Stomach smooth muscle (tissue), 2 donors: ENCODE measurements at regions not wholly inside any gene's neighbourhood (a gene's known extent, or its start where the extent isn't known, plus 50 kb on each side); places are given as distances from the start of the nearest gene placed in this dataset.

ENCODE experiments used
- H3K27ac ChIP-seq: one replicate; pipeline ENCODE4 v1.7.0; 2013; ENCODE audit warnings: mild to moderate bottlenecking, low read length, inconsistent platforms
- H3K27me3 ChIP-seq, 2 donors: one replicate each; pipeline ENCODE4 v1.7.0; 2013; ENCODE audit warnings: low read length in 2 of 2; ENCODE audit not compliant: insufficient read depth in 2 of 2, control insufficient read depth in 1 of 2
- H3K36me3 ChIP-seq, 2 donors: one replicate each; pipeline ENCODE4 v1.7.0; 2013; ENCODE audit warnings: low read length in 2 of 2; ENCODE audit not compliant: control insufficient read depth in 2 of 2, insufficient read depth in 2 of 2
- H3K4me1 ChIP-seq: one replicate; pipeline ENCODE4 v1.7.0; 2013; ENCODE audit warnings: low read length; ENCODE audit not compliant: control insufficient read depth, insufficient read depth
- H3K4me3 ChIP-seq, 2 donors: one replicate each; pipeline ENCODE4 v1.7.0; 2013; ENCODE audit warnings: low read length in 2 of 2
- H3K9ac ChIP-seq, 2 donors: one replicate each; pipeline ENCODE4 v1.7.0; 2013; ENCODE audit warnings: low read length in 2 of 2, mild to moderate bottlenecking in 1 of 2
- H3K9me3 ChIP-seq, 2 donors: one replicate each; pipeline ENCODE4 v1.7.0; 2013; ENCODE audit warnings: low read length in 2 of 2; ENCODE audit not compliant: control insufficient read depth in 2 of 2
- donor health status: healthy.
- donor health status: Pancreatic carcinoma.

- no peaks in the 10 kb centered on the region for H3K36me3 ChIP-seq
- no peaks in the 10 kb centered on the region for H3K4me1 ChIP-seq
- no peak overlapping the region for H3K9ac ChIP-seq
- H3K9me3 ChIP-seq, result peaks cover 0 to 6% of the 10 kb centered on the region in 2 donors
- H3K27me3 ChIP-seq, result no peaks in the 10 kb centered on the region
- H3K27ac ChIP-seq, result no peak overlapping the region
- H3K4me3 ChIP-seq, result no peak overlapping the region
Observed at GRCh38 chr4:65773636-65774035, 103.3 kb upstream of the EPHA5 start.

- no peaks in the 10 kb centered on the region for H3K27me3 ChIP-seq
- no peak overlapping the region for H3K27ac ChIP-seq
- no peaks in the 10 kb centered on the region for H3K9me3 ChIP-seq
- no peak overlapping the region for H3K4me3 ChIP-seq
- H3K36me3 ChIP-seq, result no peaks in the 10 kb centered on the region
- no peaks in the 10 kb centered on the region for H3K4me1 ChIP-seq
- no peak overlapping the region for H3K9ac ChIP-seq
Observed at GRCh38 chr4:65747386-65747785, 77.1 kb upstream of the EPHA5 start.

DNA sequence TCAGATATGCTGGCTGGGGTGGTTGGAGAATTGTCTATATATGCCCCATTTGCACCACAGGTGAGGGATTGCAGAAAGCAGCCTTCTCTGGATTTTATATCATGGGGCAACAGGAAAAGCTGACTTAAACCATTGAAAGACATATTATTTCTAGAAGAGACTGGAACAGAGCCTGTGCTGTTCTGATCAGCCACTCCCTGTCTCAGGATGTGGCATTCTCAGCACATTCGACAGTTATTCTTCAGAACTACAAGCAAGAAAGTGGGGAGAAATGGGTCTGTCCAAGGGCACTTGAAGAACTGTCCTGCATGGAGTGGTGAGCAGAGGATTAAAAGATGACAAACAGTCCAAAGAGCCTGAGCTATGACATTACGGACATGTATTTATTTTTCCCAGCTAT lies 67.8 kb upstream of the EPHA5 start:
- H3K4me3 ChIP-seq, result no peak overlapping the region
- no peaks in the 10 kb centered on the region for H3K4me1 ChIP-seq
- H3K9ac ChIP-seq, result no peak overlapping the region
- no peaks in the 10 kb centered on the region for H3K9me3 ChIP-seq
- no peak overlapping the region for H3K27ac ChIP-seq
- H3K27me3 ChIP-seq, result no peaks in the 10 kb centered on the region
- H3K36me3 ChIP-seq, result no peaks in the 10 kb centered on the region

DNA sequence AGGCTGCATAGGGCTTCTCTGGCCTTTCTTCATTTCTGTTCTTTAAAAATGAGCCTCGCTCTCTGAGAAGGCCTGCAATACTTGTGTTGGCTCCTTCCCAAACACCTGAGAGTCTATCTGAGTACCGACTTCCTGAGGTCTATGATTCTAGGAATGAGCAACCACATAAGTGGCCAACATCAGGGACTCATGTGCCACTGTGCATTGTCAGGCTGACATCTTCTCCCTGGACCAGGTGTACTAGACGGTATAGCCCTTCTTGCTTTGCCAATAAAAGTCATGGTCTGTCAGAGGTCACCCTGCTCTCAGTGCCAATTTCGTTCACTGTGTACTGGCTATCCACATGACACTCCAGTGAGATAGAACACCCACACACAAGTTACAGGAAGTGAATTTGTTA lies 67.4 kb upstream of the EPHA5 start:
- H3K27ac ChIP-seq, result no peak overlapping the region
- H3K4me1 ChIP-seq, result no peaks in the 10 kb centered on the region
- H3K4me3 ChIP-seq, result no peak overlapping the region
- no peak overlapping the region for H3K9ac ChIP-seq
- H3K27me3 ChIP-seq, result no peaks in the 10 kb centered on the region
- H3K36me3 ChIP-seq, result no peaks in the 10 kb centered on the region
- no peaks in the 10 kb centered on the region for H3K9me3 ChIP-seq

DNA sequence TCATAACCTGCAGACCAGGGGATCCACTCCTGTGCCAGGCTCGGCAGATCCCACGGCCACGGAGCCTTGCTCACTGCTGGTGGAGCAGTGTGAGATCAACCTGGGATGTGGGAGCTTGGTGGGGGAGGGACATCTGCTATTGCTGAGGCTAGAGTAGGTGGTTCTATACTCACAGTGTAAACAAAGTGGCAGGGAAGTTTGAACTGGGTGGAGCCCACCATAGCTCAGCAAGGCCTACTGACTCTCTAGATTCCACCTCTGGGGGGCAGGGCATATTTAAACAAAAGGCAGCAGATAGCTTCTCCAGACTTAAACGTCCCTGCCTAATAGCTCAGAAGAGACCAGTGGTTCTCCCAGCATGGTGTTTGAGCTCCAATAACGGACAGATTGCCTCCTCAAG lies 54.7 kb upstream of the EPHA5 start:
- Histone ChIP-seq H3K4me1 (no peaks in the 10 kb centered on the region), H3K4me3 (no peak overlapping the region), H3K9ac (no peak overlapping the region)

More for the DNA sequence above, 54.7 kb upstream of the EPHA5 start:
- Histone ChIP-seq H3K27me3 (no peaks in the 10 kb centered on the region), H3K27ac (no peak overlapping the region), H3K9me3 (no peaks in the 10 kb centered on the region), H3K36me3 (no peaks in the 10 kb centered on the region)
